HG02623 (cell line): ENCODE measurements at regions not wholly inside any gene's neighbourhood (a gene's known extent, or its start where the extent isn't known, plus 50 kb on each side); places are given as distances from the start of the nearest gene placed in this dataset.
"Not testable (repeated sequence)": the region's sequence is repeated elsewhere in the genome, so short reads cannot be mapped to it uniquely, and the experiment has no call there.

Experiments used
- ATAC-seq: cut with Tn5 transposase; IDR thresholded peaks from one replicate; pipeline ENCODE4 v1.9.1; 2021; ENCODE audit warnings: moderate library complexity; ENCODE audit not compliant: unreplicated experiment

- ATAC-seq, result no peak
These were observed 88.3 kb upstream of the ANTXRL start for GRCh38 chr10:46198516-46198915.

GRCh38 chr10:46202405-46202804, 84.4 kb upstream of the ANTXRL start:
- ATAC-seq, result not testable (repeated sequence)

- ATAC-seq, result not testable (repeated sequence)
These were observed 82.2 kb upstream of the ANTXRL start for GRCh38 chr10:46204482-46205102.

- ATAC-seq, result not testable (repeated sequence)
These were observed 76.4 kb upstream of the ANTXRL start for GRCh38 chr10:46210427-46210826.

GRCh38 chr10:46215426-46215825, 71.4 kb upstream of the ANTXRL start:
- ATAC-seq, result no peak

- ATAC-seq, result no peak
These were observed 70.7 kb upstream of the ANTXRL start for GRCh38 chr10:46216003-46216634.

GRCh38 chr10:46216836-46217751, 69.7 kb upstream of the ANTXRL start:
- no peak for ATAC-seq

- no peak for ATAC-seq
These were observed 68.9 kb upstream of the ANTXRL start for GRCh38 chr10:46217752-46218453.

GRCh38 chr10:46218921-46219320, 67.9 kb upstream of the ANTXRL start:
- no peak for ATAC-seq

- ATAC-seq, result not testable (repeated sequence)
These were observed 67.3 kb upstream of the ANTXRL start for GRCh38 chr10:46219431-46219990.

- no peak for ATAC-seq
These were observed 66.6 kb upstream of the ANTXRL start for GRCh38 chr10:46220187-46220586.

- no peak for ATAC-seq
These were observed 65.8 kb upstream of the ANTXRL start for GRCh38 chr10:46220872-46221538.

- no peak for ATAC-seq
These were observed 64.3 kb upstream of the ANTXRL start for GRCh38 chr10:46222364-46222935.

GRCh38 chr10:46223064-46223480, 63.7 kb upstream of the ANTXRL start:
- no peak for ATAC-seq

- ATAC-seq, result no peak
These were observed 63.0 kb upstream of the ANTXRL start for GRCh38 chr10:46223626-46224413.

GRCh38 chr10:46224414-46224682, 62.4 kb upstream of the ANTXRL start:
- ATAC-seq, result no peak

GRCh38 chr10:46225597-46225996, 61.2 kb upstream of the ANTXRL start:
- no peak for ATAC-seq

GRCh38 chr10:46226232-46226631, 60.6 kb upstream of the ANTXRL start:
- ATAC-seq, result no peak

GRCh38 chr10:46226900-46227558, 59.8 kb upstream of the ANTXRL start:
- ATAC-seq, result no peak
